Endothelial cell of umbilical vein (primary cell): ENCODE measurements at regions not wholly inside any gene's neighbourhood (a gene's known extent, or its start where the extent isn't known, plus 50 kb on each side); places are given as distances from the start of the nearest gene placed in this dataset.

Source experiments
- EZH2 ChIP-seq: IDR thresholded peaks from 2 replicates; pipeline ENCODE4 v1.6.1; 2012; ENCODE audit warnings: borderline replicate concordance, low read depth, mild to moderate bottlenecking, moderate library complexity, low read length, inconsistent platforms; ENCODE audit not compliant: severe bottlenecking
- MAX ChIP-seq: IDR thresholded peaks from 2 replicates; pipeline ENCODE4 v1.6.1; 2011; ENCODE audit not compliant: insufficient read depth, insufficient read length
- MYC ChIP-seq: IDR thresholded peaks from one replicate; pipeline ENCODE4 v1.6.1; 2011; ENCODE audit warnings: mild to moderate bottlenecking, low read depth, low read length
- POLR2A ChIP-seq: IDR thresholded peaks from 2 replicates; pipeline ENCODE4 v1.6.1; 2012; ENCODE audit warnings: low read depth, mild to moderate bottlenecking, control low read depth, low read length
- POLR2AphosphoS5 ChIP-seq: IDR thresholded peaks from 2 replicates; pipeline ENCODE4 v1.6.1; 2012; ENCODE audit warnings: low read depth, mild to moderate bottlenecking, control low read depth, low read length, moderate library complexity; ENCODE audit not compliant: insufficient read depth
- TF ChIP-seq, protein P1 (sequence below), 2 donors: IDR thresholded peaks; 1 replicate in 1 of 2; 2 replicates in 1 of 2; pipeline ENCODE4 v1.5.1; 2011; ENCODE audit warnings: low read length in 2 of 2, mild to moderate bottlenecking in 2 of 2, moderate library complexity in 2 of 2, control low read depth in 1 of 2, inconsistent platforms in 1 of 2, low read depth in 1 of 2; ENCODE audit not compliant: insufficient read depth in 1 of 2; ENCODE audit errors: extremely low read depth in 1 of 2

GRCh38 chr20:24149175-24149574, 160.6 kb upstream of the GGTLC1 start:
- TF ChIP-seq EZH2 (no peak), POLR2AphosphoS5 (no peak), MAX (no peak), MYC (no peak), POLR2A (no peak)
- TF ChIP-seq, protein P1, sequence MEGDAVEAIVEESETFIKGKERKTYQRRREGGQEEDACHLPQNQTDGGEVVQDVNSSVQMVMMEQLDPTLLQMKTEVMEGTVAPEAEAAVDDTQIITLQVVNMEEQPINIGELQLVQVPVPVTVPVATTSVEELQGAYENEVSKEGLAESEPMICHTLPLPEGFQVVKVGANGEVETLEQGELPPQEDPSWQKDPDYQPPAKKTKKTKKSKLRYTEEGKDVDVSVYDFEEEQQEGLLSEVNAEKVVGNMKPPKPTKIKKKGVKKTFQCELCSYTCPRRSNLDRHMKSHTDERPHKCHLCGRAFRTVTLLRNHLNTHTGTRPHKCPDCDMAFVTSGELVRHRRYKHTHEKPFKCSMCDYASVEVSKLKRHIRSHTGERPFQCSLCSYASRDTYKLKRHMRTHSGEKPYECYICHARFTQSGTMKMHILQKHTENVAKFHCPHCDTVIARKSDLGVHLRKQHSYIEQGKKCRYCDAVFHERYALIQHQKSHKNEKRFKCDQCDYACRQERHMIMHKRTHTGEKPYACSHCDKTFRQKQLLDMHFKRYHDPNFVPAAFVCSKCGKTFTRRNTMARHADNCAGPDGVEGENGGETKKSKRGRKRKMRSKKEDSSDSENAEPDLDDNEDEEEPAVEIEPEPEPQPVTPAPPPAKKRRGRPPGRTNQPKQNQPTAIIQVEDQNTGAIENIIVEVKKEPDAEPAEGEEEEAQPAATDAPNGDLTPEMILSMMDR (IDR thresholded peaks at IDR 0.05; ENCODE audit: extremely low read depth in 1 of 2, insufficient read depth in 1 of 2, low read depth in 1 of 2, low read length in 2 of 2): no peak
